IPS DF 6.9 (cell line): ENCODE measurements at regions not wholly inside any gene's neighbourhood (a gene's known extent, or its start where the extent isn't known, plus 50 kb on each side); places are given as distances from the start of the nearest gene placed in this dataset.

Experiments
- DNase-seq: peaks from one replicate; pipeline ENCODE4 v3.0.0-alpha.2; 2013; ENCODE audit warnings: low read depth, low spot score
- H3K27ac ChIP-seq: one replicate; pipeline ENCODE4 v1.5.1; 2013; ENCODE audit warnings: low read length, control low read depth
- H3K27me3 ChIP-seq: 2 replicates; pipeline ENCODE4 v1.6.1; 2013; ENCODE audit warnings: mild to moderate bottlenecking, low read length; ENCODE audit not compliant: control insufficient read depth, insufficient read depth
- H3K36me3 ChIP-seq: 2 replicates; pipeline ENCODE4 v1.6.1; 2013; ENCODE audit warnings: low read length; ENCODE audit not compliant: control insufficient read depth, insufficient read depth
- H3K4me1 ChIP-seq: 2 replicates; pipeline ENCODE4 v1.6.1; 2013; ENCODE audit warnings: low read length; ENCODE audit not compliant: control insufficient read depth, insufficient read depth
- H3K4me3 ChIP-seq: 2 replicates; pipeline ENCODE4 v1.5.1; 2013; ENCODE audit warnings: mild to moderate bottlenecking, low read length
- H3K9me3 ChIP-seq: 2 replicates; pipeline ENCODE4 v1.6.1; 2013; ENCODE audit warnings: low read length, inconsistent platforms; ENCODE audit not compliant: control insufficient read depth, insufficient read depth
- WGBS: extraction: QIAGEN DNeasy Blood & Tissue Kit; methylation state at CpG from one replicate; pipeline ENCODE4 v1.1.7; 2013; ENCODE audit warnings: mixed read lengths, missing lambda C conversion rate; ENCODE audit not compliant: insufficient read length, insufficient coverage; 5-methylcytosine and 5-hydroxymethylcytosine counted together

DNA sequence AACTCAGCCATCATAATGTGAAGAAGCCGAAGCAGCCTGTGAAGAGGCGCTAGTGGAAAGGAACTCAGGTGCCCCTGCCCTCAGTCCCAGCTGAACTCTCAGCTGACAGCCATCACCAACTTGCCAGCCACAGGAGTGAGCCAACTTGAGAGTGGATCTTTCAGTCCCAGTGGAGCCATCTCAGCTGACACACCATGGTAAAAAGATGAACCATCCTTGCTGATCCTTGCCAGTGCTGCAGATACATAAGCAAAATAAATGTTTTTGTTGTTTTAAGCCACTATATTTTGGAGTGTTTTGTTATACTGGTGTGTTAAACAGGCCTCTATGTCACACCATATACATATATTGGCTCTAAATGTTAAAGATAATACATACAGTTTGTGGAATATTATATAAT, 195.8 kb upstream of the SPRED2 start:
- Histone ChIP-seq H3K4me3 (no peak overlapping the region), H3K9me3 (no peaks in the 10 kb centered on the region), H3K4me1 (no peaks in the 10 kb centered on the region), H3K27ac (no peak overlapping the region), H3K27me3 (no peaks in the 10 kb centered on the region), H3K36me3 (no peaks in the 10 kb centered on the region)
- no peak for DNase-seq
- no CpG with 5 or more reads among the region's 2 CpGs for WGBS

DNA sequence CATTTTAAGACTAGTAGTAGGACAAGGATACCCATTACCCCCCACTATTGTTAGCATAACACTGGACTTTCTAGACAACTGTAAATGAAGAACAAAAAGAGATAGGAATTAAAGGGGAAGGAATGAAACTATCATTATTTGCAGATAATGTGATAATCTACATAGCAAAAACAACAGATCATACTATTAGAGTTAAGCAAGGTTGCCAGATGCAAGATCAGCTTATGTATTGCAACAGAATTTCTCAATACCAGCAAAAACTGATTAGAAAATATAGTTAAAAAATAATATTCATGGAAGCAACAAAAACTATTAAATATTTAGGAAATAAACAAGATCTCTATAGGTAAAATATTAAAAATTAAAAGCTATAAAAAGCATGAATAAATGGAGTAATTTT, 194.4 kb upstream of the SPRED2 start:
- Histone ChIP-seq H3K4me1 (no peaks in the 10 kb centered on the region), H3K27me3 (no peaks in the 10 kb centered on the region), H3K36me3 (no peaks in the 10 kb centered on the region), H3K9me3 (no peaks in the 10 kb centered on the region), H3K4me3 (no peak overlapping the region), H3K27ac (no peak overlapping the region)
- DNase-seq = no peak

DNA sequence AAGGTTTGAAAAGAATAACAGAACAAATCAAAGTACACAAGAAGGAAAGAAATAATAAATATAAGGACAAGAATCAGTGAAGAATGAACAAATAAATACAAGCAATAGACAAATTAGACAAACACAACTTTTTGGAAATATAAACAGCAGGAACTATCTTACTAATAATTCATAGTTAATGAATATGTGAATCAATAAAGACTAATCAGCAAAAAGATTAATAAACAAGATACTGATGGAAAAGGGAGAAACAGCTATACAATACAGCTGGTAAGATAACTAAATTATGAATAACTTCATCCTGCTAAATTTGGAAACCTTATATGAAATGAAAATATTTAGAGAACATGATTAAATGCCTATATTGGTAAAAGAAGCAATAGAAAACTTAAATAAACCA, 193.6 kb upstream of the SPRED2 start:
- Histone ChIP-seq H3K27ac (no peak overlapping the region), H3K27me3 (no peaks in the 10 kb centered on the region), H3K9me3 (no peaks in the 10 kb centered on the region), H3K4me3 (no peak overlapping the region), H3K4me1 (no peaks in the 10 kb centered on the region), H3K36me3 (no peaks in the 10 kb centered on the region)
- DNase-seq = no peak

DNA sequence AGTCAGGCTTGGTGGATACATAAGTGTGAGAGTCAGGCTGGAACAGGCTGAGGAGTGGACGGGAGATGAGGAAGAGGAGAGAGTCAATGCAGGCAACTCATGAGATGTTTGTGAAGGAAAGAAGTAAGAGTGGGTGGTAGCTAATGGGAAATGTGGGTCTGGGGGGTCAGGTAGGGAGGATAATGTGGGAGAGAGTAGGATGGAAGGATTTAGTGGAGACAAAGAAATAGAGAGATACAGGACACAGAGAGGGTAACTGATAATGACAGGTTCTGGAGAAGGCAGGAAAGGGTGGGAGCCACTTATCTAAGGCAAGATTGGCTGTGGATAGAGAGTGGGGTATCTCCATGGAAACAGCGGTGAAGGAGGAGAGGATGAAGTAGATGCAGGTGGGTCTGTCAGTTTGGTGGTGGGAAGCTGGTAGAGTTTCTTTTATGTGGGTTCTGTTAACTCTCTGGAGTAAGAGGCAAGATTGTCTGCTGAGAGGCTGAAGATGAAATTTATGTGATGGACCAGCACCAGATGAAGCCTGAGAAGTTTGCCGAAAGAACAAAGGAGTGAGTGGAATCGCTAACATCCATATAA, 190.6 kb upstream of the SPRED2 start:
- DNase-seq = no peak
- Histone ChIP-seq H3K27ac (no peak overlapping the region), H3K36me3 (no peaks in the 10 kb centered on the region), H3K4me1 (no peaks in the 10 kb centered on the region), H3K4me3 (no peak overlapping the region), H3K9me3 (no peaks in the 10 kb centered on the region), H3K27me3 (no peaks in the 10 kb centered on the region)
- no CpG with 5 or more reads among the region's 4 CpGs for WGBS

DNA sequence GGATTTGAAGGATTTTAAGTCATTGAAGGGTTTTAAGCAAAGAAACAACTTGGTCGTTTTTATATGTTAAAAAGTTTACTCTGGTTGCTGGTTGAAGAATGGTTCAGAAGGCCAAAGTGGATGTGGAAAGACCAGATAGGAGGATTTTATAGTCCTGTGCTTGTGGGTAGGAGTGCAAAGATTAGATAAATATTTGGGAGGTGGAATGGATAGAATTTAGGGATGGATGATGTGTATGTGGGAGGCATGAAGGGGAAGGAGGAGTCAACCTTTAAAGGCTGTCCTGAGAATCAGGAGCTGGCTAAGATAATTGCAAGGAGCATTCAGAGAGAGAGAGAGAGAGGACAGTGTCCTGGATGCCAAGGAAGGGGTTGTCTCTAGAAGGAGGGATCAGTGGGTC, 190.1 kb upstream of the SPRED2 start:
- Histone ChIP-seq H3K4me1 (no peaks in the 10 kb centered on the region), H3K9me3 (no peaks in the 10 kb centered on the region), H3K27me3 (no peaks in the 10 kb centered on the region), H3K36me3 (no peaks in the 10 kb centered on the region), H3K4me3 (no peak overlapping the region), H3K27ac (no peak overlapping the region)
- no peak for DNase-seq
- no CpG with 5 or more reads among the region's 1 CpG for WGBS

DNA sequence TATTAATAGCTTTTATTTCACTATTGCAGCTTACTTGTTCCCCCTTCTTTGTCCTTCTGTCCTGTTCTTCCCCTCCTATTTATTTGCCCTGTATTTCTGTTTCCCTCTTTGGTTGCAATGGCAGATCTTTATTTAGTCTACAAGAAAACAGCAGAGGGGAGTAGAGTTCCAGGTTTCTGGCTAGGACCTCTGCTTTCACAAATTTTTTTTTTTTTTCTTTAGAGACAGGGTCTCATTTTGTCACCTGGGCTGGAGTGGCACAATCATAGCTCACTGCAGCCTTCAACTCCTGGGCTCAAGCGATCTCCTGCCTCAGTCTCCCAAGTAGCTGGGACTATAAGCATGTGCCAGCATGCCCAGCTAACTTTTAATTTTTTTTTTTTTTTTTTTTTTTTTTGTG, 188.1 kb upstream of the SPRED2 start:
- Histone ChIP-seq H3K4me1 (no peaks in the 10 kb centered on the region), H3K27ac (no peak overlapping the region), H3K4me3 (no peak overlapping the region), H3K27me3 (no peaks in the 10 kb centered on the region), H3K9me3 (no peaks in the 10 kb centered on the region), H3K36me3 (no peaks in the 10 kb centered on the region)
- no CpG with 5 or more reads among the region's 1 CpG for WGBS
- no peak for DNase-seq

DNA sequence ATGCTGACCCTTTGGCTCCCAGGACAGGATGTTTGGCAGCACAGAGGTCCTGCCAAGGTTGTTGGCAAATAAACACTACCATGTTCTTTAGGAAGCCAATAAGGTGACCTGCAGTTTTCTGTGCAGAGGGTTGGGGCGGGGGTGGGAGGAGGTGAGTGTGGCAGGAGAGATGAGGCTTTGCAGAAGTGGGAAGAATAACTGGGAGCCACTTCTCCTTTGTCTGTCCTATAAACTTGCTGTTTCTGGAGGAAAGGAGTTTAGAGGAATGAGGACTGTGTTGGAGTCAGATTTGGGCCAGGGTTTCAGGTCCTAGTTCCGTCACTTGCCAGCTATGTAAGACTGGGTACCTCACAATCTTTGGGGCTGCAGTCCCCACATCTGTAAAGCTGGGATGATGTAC, 187.6 kb upstream of the SPRED2 start:
- Histone ChIP-seq H3K9me3 (no peaks in the 10 kb centered on the region), H3K36me3 (no peaks in the 10 kb centered on the region), H3K27ac (no peak overlapping the region), H3K4me1 (no peaks in the 10 kb centered on the region), H3K4me3 (no peak overlapping the region), H3K27me3 (no peaks in the 10 kb centered on the region)
- no peak for DNase-seq
- WGBS = no CpG with 5 or more reads among the region's 2 CpGs

DNA sequence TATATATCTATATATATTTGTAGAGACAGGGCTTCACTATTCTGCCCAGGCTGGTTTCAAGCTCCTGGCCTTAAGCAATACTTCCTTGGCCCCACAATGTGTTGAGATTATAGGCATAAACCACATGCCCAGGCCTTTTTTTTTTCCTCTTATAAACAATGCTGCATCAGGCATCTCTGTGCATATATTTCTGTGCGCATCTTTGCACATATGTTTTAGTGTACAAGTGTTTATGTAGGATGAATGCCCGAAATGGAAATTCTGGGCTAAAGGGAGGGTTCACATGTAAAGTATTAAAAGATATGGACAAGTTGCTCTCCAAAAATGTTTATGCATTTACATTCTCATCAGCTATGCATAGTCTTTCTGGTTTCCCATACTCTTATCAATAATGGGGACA, 183.2 kb upstream of the SPRED2 start:
- Histone ChIP-seq H3K27ac (no peak overlapping the region), H3K9me3 (no peaks in the 10 kb centered on the region), H3K27me3 (no peaks in the 10 kb centered on the region), H3K4me3 (no peak overlapping the region), H3K4me1 (peaks cover 6% of the 10 kb centered on the region; the same call in 1 of the 2 replicates), H3K36me3 (no peaks in the 10 kb centered on the region)
- WGBS = no CpG with 5 or more reads among the region's 2 CpGs
- DNase-seq = no peak

DNA sequence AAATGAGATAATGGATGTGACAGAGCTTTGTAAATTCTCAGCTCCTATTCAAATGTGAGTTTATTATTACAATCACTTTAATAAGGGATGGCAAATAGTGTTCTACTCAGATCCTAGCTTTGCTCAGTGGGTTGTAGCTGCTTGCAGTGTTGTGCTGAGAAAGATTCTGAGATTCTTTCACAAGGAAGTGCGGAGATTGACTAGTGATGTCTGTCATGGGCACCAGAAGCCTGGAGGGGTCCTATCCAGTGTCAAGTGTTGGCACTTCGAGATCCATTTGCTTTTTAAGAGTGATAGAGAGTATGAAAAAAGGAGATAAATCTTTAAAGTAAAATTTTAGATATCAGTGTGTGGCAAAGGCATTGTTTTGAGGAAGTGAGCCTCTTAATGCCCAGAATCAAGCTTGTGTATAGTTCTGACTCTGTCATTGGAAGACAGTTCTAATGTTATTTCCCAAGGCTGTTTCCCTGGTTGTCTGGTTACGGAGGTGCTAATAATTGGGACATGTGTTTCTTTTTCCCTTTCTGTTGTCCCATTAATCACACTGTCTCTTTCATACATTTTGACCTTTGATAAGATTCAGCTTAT, 181.7 kb upstream of the SPRED2 start:
- DNase-seq = no peak
- Histone ChIP-seq H3K27me3 (no peaks in the 10 kb centered on the region), H3K36me3 (no peaks in the 10 kb centered on the region), H3K9me3 (no peaks in the 10 kb centered on the region), H3K4me1 (peaks cover 6% of the 10 kb centered on the region; the same call in 1 of the 2 replicates), H3K27ac (no peak overlapping the region), H3K4me3 (no peak overlapping the region)
- WGBS = no CpG with 5 or more reads among the region's 3 CpGs

DNA sequence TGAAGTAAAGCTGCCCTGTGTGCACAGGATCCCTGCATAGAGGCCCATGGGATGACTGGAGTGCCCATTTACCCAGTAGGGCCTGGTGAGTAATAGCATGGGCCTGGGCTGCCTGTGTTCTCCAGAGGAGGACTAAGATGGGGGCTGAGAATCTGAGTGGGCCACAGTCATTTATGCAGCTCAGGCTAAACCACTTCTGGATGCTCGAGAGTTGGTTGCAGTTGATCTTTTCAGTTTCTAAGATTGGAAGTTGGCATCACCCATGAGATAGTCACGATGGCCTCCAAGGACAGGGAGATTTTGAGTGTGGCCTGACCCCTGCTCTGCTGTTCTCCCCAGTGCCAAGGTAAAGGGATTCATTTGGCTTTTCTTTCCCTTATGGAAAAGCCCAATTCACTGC, 179.1 kb upstream of the SPRED2 start:
- H3K4me3 ChIP-seq = no peak overlapping the region
- no peaks in the 10 kb centered on the region for H3K9me3 ChIP-seq
- no CpG with 5 or more reads among the region's 2 CpGs for WGBS
- peaks cover 6% of the 10 kb centered on the region for H3K4me1 ChIP-seq
- H3K27me3 ChIP-seq = no peaks in the 10 kb centered on the region
- no peaks in the 10 kb centered on the region for H3K36me3 ChIP-seq
- no peak overlapping the region for H3K27ac ChIP-seq
- DNase-seq = no peak

DNA sequence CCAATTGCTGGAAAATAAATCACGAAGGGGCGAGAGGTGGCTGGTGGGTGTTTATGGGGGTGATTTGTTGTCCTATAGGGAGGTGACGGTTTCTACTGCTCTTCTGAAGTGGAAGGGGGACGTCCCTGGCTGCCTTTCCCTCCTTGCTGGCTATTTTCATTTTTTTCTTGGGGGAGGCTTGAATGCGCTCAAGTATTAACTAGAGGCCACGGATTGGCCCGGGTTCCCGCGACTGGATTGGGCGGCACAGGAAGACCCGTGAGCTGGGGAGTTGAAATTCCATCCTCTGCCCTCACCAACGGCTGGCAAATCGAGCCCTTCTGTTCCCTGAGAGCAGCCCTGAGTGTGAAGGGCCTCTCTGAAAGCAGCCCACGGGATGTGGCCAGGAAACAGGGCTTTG, 176.5 kb upstream of the SPRED2 start:
- no peaks in the 10 kb centered on the region for H3K27me3 ChIP-seq
- H3K27ac ChIP-seq = no peak overlapping the region
- no peaks in the 10 kb centered on the region for H3K36me3 ChIP-seq
- peaks cover 6% of the 10 kb centered on the region for H3K4me1 ChIP-seq
- no peaks in the 10 kb centered on the region for H3K9me3 ChIP-seq
- WGBS = no CpG with 5 or more reads among the region's 14 CpGs
- no peak overlapping the region for H3K4me3 ChIP-seq
- no peak for DNase-seq
